Nephron (organoid): ENCODE measurements at regions not wholly inside any gene's neighbourhood (a gene's known extent, or its start where the extent isn't known, plus 50 kb on each side); places are given as distances from the start of the nearest gene placed in this dataset.

Experiments used
- H3K27ac Mint-ChIP-seq, 3 experiments: 2 replicates each; pipeline ENCODE4 v1.8.0; 2020; ENCODE audit warnings: mixed read lengths in 3 of 3, mild to moderate bottlenecking in 2 of 3, moderate library complexity in 1 of 3
- H3K27me3 Mint-ChIP-seq: 2 replicates; pipeline ENCODE4 v1.8.0; 2021; ENCODE audit warnings: low read depth, mild to moderate bottlenecking, moderate library complexity, mixed read lengths
- H3K36me3 Mint-ChIP-seq: 2 replicates; pipeline ENCODE4 v1.8.0; 2020; ENCODE audit warnings: low read depth, mixed read lengths
- H3K4me1 Mint-ChIP-seq: 2 replicates; pipeline ENCODE4 v1.8.0; 2020; ENCODE audit warnings: mixed read lengths
- H3K4me3 Mint-ChIP-seq, 3 experiments: 2 replicates each; pipeline ENCODE4 v1.8.0; 2020; ENCODE audit warnings: mild to moderate bottlenecking in 3 of 3, mixed read lengths in 3 of 3, moderate library complexity in 2 of 3
- H3K9me3 Mint-ChIP-seq: 2 replicates; pipeline ENCODE4 v1.8.0; 2020; ENCODE audit warnings: mixed read lengths
- TF ChIP-seq, protein P1 (sequence below), 3 experiments: fragments of 200-600 bp; sonication (generic); IDR thresholded peaks; one replicate each; pipeline ENCODE4 v1.5.0; 2021; ENCODE audit warnings: antibody characterized with exemption in 3 of 3; ENCODE audit not compliant: unreplicated experiment in 3 of 3

DNA sequence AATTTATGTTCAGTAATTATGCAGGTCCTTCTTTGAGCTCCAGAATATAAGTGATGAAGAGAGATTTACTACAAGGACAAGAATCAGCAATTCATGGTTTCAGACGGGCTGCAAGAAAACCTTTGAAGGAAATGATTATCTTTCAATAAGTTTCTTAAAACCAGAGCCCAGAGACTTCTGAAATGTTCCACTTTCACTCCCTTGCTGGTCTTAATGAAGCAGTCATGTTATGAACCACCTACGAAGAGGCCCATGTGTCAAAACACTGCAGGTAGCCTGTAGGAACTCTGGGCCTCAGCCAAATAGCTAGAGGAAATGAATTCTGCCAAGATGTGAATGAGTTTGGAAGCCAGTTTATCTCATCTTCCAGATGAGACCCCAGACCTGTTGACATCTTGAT lies 505.9 kb upstream of the MEF2C start:
- TF ChIP-seq, protein P1, sequence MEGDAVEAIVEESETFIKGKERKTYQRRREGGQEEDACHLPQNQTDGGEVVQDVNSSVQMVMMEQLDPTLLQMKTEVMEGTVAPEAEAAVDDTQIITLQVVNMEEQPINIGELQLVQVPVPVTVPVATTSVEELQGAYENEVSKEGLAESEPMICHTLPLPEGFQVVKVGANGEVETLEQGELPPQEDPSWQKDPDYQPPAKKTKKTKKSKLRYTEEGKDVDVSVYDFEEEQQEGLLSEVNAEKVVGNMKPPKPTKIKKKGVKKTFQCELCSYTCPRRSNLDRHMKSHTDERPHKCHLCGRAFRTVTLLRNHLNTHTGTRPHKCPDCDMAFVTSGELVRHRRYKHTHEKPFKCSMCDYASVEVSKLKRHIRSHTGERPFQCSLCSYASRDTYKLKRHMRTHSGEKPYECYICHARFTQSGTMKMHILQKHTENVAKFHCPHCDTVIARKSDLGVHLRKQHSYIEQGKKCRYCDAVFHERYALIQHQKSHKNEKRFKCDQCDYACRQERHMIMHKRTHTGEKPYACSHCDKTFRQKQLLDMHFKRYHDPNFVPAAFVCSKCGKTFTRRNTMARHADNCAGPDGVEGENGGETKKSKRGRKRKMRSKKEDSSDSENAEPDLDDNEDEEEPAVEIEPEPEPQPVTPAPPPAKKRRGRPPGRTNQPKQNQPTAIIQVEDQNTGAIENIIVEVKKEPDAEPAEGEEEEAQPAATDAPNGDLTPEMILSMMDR (IDR thresholded peaks at IDR 0.05; ENCODE audit: unreplicated experiment in 3 of 3) = no peak
- Mint-ChIP-seq H3K27ac (no peak overlapping the region), H3K27me3 (no peaks in the 10 kb centered on the region), H3K9me3 (no peaks in the 10 kb centered on the region), H3K4me1 (no peaks in the 10 kb centered on the region), H3K4me3 (no peak overlapping the region), H3K36me3 (no peaks in the 10 kb centered on the region)

DNA sequence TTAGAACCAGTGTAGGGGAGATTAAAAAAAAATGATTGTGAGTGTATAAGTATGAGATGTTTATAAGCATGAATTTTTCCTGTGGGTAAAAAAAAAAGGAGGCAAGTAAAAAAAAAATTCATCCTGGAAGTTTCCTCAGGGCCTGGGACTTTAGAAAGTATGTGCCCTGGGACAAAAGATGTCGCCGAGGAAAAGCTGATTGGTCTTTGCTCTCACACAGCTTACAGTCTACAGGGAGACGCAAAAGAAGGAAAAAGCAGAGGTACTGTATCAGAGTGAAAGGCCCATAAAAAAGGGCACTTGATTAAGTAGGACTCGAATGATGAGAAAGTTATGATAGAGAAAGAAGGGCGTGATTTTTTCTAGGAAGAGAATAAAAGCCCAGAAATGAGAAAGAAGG lies 501.4 kb upstream of the MEF2C start:
- H3K4me1 Mint-ChIP-seq = no peaks in the 10 kb centered on the region
- TF ChIP-seq, protein P1 (IDR thresholded peaks at IDR 0.05; ENCODE audit: unreplicated experiment in 3 of 3) = no peak
- no peaks in the 10 kb centered on the region for H3K9me3 Mint-ChIP-seq
- no peak overlapping the region for H3K27ac Mint-ChIP-seq
- H3K27me3 Mint-ChIP-seq = no peaks in the 10 kb centered on the region
- H3K4me3 Mint-ChIP-seq = no peak overlapping the region
- no peaks in the 10 kb centered on the region for H3K36me3 Mint-ChIP-seq

DNA sequence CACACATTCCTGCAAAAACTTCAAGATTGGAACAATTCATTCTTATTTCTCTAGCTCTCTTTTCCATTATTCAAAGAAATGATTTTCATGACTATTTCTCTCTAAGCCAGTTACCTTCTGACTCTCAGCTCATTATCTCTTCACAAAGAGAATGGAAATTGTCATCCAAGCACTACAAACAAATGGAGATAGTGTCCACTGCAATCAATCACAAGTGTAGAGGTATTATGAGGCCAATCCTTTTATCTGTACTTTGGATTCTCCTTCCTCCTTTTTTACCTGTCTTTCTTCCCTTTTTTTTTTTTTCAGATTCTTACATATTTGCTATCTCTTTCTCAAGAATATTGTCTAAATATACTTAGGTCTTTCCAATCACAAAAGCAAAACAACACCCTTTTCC lies 497.7 kb upstream of the MEF2C start:
- Mint-ChIP-seq H3K4me1 (peaks cover 4% of the 10 kb centered on the region), H3K36me3 (no peaks in the 10 kb centered on the region), H3K27me3 (no peaks in the 10 kb centered on the region), H3K27ac (no peak overlapping the region), H3K9me3 (no peaks in the 10 kb centered on the region), H3K4me3 (no peak overlapping the region)
- TF ChIP-seq, protein P1 (IDR thresholded peaks at IDR 0.05; ENCODE audit: unreplicated experiment in 3 of 3) = no peak

DNA sequence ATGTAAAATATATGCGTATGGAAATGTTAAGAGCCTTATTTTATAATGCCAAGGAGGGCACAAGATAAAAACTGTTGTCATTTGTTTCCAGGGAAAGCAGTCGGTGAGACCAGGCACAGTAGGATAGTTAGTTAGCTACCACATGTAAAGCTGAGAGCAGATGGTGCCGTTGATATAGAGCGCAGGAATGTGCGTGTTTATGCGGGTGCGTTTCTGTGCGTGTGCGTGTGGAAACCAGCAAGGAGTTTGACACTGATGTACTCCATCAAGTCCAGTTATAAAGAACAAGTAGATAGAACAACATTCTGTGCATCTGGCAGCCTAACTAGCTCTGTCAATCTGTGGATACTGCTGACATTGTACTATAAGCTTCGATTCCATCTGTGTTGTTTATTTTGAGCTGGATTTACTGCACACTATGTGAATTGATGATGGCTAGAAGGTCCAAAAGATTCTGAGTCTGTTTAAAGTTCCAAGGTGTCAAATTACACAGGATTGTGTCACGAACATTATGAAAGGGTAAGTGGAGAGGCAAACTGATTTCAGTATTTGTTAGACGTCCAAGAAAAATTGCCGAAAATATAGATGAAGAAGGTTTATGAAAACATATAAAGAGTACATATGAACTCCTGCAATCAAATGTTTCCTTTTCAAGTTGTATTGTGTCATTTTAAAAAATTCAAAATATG lies 494.9 kb upstream of the MEF2C start:
- Mint-ChIP-seq H3K27me3 (no peaks in the 10 kb centered on the region), H3K9me3 (no peaks in the 10 kb centered on the region), H3K4me1 (peaks cover 4% of the 10 kb centered on the region), H3K27ac (no peak overlapping the region), H3K36me3 (no peaks in the 10 kb centered on the region), H3K4me3 (no peak overlapping the region)
- TF ChIP-seq, protein P1 (IDR thresholded peaks at IDR 0.05; ENCODE audit: unreplicated experiment in 3 of 3) = no peak

DNA sequence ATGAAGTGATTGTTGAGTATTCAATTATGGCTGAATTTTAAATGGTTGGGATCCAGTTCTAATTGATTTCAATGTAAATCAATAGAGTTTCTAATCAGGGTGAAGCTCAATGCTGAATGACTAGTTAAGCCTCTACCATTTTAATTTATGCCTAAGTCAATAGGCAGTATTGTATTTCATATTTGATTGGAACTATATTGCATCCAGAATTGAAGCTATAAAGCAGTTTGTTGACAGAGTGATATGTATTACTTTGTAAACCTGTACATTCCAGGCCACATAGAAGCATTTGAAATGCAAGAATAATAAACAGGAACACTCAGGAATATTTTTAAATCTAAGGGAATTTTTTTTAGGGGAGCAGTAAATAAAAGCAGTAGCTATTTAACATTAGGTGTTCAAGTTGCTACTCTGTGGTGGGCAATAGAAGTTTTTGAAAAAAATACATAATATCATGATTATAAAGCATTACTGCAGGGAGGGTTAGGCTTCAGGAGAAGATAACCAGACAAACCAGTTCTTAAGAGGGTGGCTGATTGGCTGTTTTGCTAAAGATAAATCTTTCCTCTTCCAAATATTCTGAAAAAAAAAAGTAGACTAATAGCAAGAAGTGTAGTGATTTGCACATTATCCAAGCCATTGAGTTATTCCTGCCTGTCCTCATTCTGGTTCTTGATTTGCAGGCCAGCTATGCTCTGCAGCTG lies 492.0 kb upstream of the MEF2C start:
- Mint-ChIP-seq H3K9me3 (no peaks in the 10 kb centered on the region), H3K4me1 (peaks cover 4% of the 10 kb centered on the region), H3K36me3 (no peaks in the 10 kb centered on the region), H3K27me3 (no peaks in the 10 kb centered on the region), H3K27ac (no peak overlapping the region), H3K4me3 (no peak overlapping the region)
- TF ChIP-seq, protein P1 (IDR thresholded peaks at IDR 0.05; ENCODE audit: unreplicated experiment in 3 of 3) = no peak
